GM23338 (cell line): ENCODE measurements at regions not wholly inside any gene's neighbourhood (a gene's known extent, or its start where the extent isn't known, plus 50 kb on each side); places are given as distances from the start of the nearest gene placed in this dataset.

Experiments used
- ATAC-seq: fragments of 200-7000 bp; cut with Tn5 transposase; 3 replicates; pipeline ENCODE4 v1.9.1; 2020
- DNase-seq: peaks from one replicate; pipeline ENCODE4 v3.0.0-alpha.2; 2015; ENCODE audit warnings: low spot score
- H2AFZ ChIP-seq: fragments of 200-600 bp; sonication (generic); 2 replicates; pipeline ENCODE4 v1.8.0; 2016; ENCODE audit warnings: antibody characterized with exemption, mild to moderate bottlenecking, moderate library complexity
- H3F3A ChIP-seq: fragments of 200-600 bp; sonication (generic); replicated peaks from 2 replicates; pipeline ENCODE4 v1.8.0; 2017; ENCODE audit warnings: antibody characterized with exemption, mixed run types, low read depth
- H3K27ac ChIP-seq: fragments of 200-600 bp; sonication (generic); 2 replicates; pipeline ENCODE4 v1.6.1; 2016; ENCODE audit warnings: low read depth
- H3K27me3 ChIP-seq: fragments of 200-600 bp; sonication (generic); 2 replicates; pipeline ENCODE4 v1.8.0; 2016; ENCODE audit warnings: mild to moderate bottlenecking, mixed run types, moderate library complexity; ENCODE audit not compliant: insufficient read depth
- H3K36me3 ChIP-seq: fragments of 200-600 bp; sonication (generic); 2 replicates; pipeline ENCODE4 v1.8.0; 2016; ENCODE audit warnings: mild to moderate bottlenecking; ENCODE audit not compliant: insufficient read depth
- H3K4me1 ChIP-seq: fragments of 200-600 bp; sonication (generic); 2 replicates; pipeline ENCODE4 v1.8.0; 2016; ENCODE audit warnings: mild to moderate bottlenecking, moderate library complexity; ENCODE audit not compliant: insufficient read depth
- H3K4me2 ChIP-seq: fragments of 200-600 bp; sonication (generic); 2 replicates; pipeline ENCODE4 v1.7.1; 2017; ENCODE audit warnings: mixed run types
- H3K4me3 ChIP-seq: fragments of 200-600 bp; sonication (generic); 2 replicates; pipeline ENCODE4 v1.6.1; 2016; ENCODE audit warnings: mixed run types
- H3K79me2 ChIP-seq: fragments of 200-600 bp; sonication (generic); replicated peaks from 2 replicates; pipeline ENCODE4 v1.8.0; 2017; ENCODE audit warnings: mild to moderate bottlenecking; ENCODE audit not compliant: insufficient read depth
- H3K9me2 ChIP-seq: fragments of 200-600 bp; sonication (generic); 2 replicates; pipeline ENCODE4 v1.8.0; 2017; ENCODE audit not compliant: insufficient read depth
- H4K20me1 ChIP-seq: fragments of 200-600 bp; sonication (generic); replicated peaks from 2 replicates; pipeline ENCODE4 v1.8.0; 2017; ENCODE audit warnings: mild to moderate bottlenecking; ENCODE audit not compliant: insufficient read depth
- H3K27ac Mint-ChIP-seq: 2 replicates; pipeline ENCODE4 v1.8.0; 2020; ENCODE audit warnings: inconsistent platforms, mild to moderate bottlenecking, moderate library complexity, mixed read lengths
- H3K27me3 Mint-ChIP-seq: 3 replicates; pipeline ENCODE4 v1.8.0; 2022; ENCODE audit warnings: low read depth, mild to moderate bottlenecking, moderate library complexity, mixed read lengths, inconsistent platforms; ENCODE audit not compliant: insufficient read depth, poor library complexity
- H3K36me3 Mint-ChIP-seq: 3 replicates; pipeline ENCODE4 v1.8.0; 2021; ENCODE audit warnings: low read depth, mild to moderate bottlenecking, inconsistent platforms, moderate library complexity, mixed read lengths
- H3K4me1 Mint-ChIP-seq: 3 replicates; pipeline ENCODE4 v1.8.0; 2020; ENCODE audit warnings: mild to moderate bottlenecking, inconsistent platforms, mixed read lengths
- H3K4me3 Mint-ChIP-seq: 3 replicates; pipeline ENCODE4 v1.8.0; 2021; ENCODE audit warnings: moderate library complexity, mild to moderate bottlenecking, inconsistent platforms, mixed read lengths
- H3K9me3 Mint-ChIP-seq: 3 replicates; pipeline ENCODE4 v1.8.0; 2020; ENCODE audit warnings: moderate library complexity, mild to moderate bottlenecking, inconsistent platforms, mixed read lengths
- NANOG ChIP-seq: IDR thresholded peaks from 2 replicates; pipeline ENCODE4 v1.6.1; 2016; ENCODE audit warnings: antibody characterized with exemption, borderline replicate concordance
- POLR2AphosphoS5 ChIP-seq: IDR thresholded peaks from 2 replicates; pipeline ENCODE4 v1.6.1; 2016; ENCODE audit warnings: antibody characterized with exemption, low read depth
- STAT1 ChIP-seq: IDR thresholded peaks from one replicate; pipeline ENCODE4 v1.6.1; 2016; ENCODE audit warnings: antibody characterized with exemption; ENCODE audit not compliant: unreplicated experiment
- ZNF114 ChIP-seq: fragments of 250-450 bp; sonication (Bioruptor Pico); IDR thresholded peaks from 2 replicates; pipeline ENCODE4 v1.5.0; 2020; ENCODE audit warnings: mild to moderate bottlenecking, moderate library complexity
- TF ChIP-seq, protein P1 (sequence below), 2 experiments: fragments of 200-600 bp in 1 of 2; sonication (generic) in 1 of 2; conservative IDR thresholded peaks; 2 replicates each; pipeline versions ENCODE4 v1.5.1 to v1.6.1; 2016 to 2017; ENCODE audit warnings: antibody characterized with exemption in 2 of 2, low read depth in 2 of 2, mild to moderate bottlenecking in 2 of 2, moderate library complexity in 1 of 2
- TF ChIP-seq, protein P2 (sequence below): IDR thresholded peaks from one replicate; pipeline ENCODE4 v1.6.1; 2018; ENCODE audit warnings: antibody characterized with exemption; ENCODE audit not compliant: unreplicated experiment
- TF ChIP-seq, protein P3 (sequence below): IDR thresholded peaks from 2 replicates; pipeline ENCODE4 v1.6.1; 2016; ENCODE audit warnings: antibody characterized with exemption
- TF ChIP-seq, protein P4 (sequence below): fragments of 250-450 bp; sonication (Bioruptor Pico); IDR thresholded peaks from 2 replicates; pipeline ENCODE4 v1.5.0; 2020; ENCODE audit warnings: mild to moderate bottlenecking, moderate library complexity

DNA sequence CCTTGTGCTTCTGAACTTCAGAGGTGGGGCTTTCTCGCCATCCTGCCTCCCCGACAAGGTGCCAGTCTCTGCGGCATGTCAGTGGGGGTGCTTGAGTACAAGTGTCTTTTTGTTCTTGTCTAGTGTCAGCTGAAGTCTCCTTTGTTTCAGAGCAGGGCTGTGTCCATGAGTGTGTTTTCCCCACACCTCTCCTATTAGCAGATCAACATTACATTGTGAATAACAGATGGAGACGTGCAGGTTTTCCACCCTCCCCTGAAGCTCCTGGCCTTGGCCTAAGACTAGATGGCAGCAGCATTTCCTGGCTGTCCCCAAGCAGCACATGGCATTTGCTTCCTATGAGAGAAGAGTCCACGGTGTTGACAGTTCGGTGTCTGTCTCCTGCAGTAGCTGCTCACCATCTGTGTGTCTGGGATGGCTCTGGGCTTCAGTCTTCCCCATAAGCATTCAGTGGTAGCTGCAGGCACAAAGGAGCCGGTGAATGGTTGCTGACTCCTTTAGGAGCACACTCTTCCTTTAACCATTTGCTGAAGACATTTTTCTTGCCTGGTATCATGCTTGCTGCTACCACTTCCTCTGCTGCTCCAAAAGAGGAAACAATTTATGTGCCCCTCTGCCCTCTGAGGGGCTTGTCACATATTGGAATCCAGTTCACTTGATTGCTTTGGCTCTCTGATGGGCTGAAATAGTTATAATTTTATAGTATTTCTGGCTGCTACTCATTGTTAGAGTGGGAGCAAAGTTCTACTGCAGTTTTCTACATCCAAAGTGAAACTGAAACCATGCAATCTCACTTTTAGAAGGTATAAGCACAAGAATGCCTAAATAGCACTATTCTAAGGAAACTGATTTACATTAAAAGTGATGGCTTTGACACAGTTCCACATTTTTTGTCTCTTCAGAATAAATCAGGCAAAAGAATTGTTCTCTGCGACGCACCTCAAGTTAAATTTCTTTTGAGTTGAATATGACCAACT is 913.0 kb downstream of the C6orf118 start:
- no peak overlapping the region for H3K27ac ChIP-seq
- H3K4me2 ChIP-seq: no peak overlapping the region
- no peaks in the 10 kb centered on the region for H4K20me1 ChIP-seq
- Mint-ChIP-seq H3K27me3 (peaks cover 2% of the 10 kb centered on the region), H3K27ac (no peak overlapping the region), H3K4me1 (peaks cover 10% of the 10 kb centered on the region; the same call in 2 of the 3 replicates), H3K36me3 (no peaks in the 10 kb centered on the region; the same call in 2 of the 3 replicates), H3K4me3 (no peak overlapping the region), H3K9me3 (no peaks in the 10 kb centered on the region; the same call in 1 of the 3 replicates)
- H3K36me3 ChIP-seq: no peaks in the 10 kb centered on the region
- no peaks in the 10 kb centered on the region for H3K9me2 ChIP-seq
- no peak for ATAC-seq
- H3K4me3 ChIP-seq: no peak overlapping the region
- no peak for DNase-seq
- H3F3A ChIP-seq: no peaks in the 10 kb centered on the region
- no peaks in the 10 kb centered on the region for H3K27me3 ChIP-seq
- TF ChIP-seq, protein P1, sequence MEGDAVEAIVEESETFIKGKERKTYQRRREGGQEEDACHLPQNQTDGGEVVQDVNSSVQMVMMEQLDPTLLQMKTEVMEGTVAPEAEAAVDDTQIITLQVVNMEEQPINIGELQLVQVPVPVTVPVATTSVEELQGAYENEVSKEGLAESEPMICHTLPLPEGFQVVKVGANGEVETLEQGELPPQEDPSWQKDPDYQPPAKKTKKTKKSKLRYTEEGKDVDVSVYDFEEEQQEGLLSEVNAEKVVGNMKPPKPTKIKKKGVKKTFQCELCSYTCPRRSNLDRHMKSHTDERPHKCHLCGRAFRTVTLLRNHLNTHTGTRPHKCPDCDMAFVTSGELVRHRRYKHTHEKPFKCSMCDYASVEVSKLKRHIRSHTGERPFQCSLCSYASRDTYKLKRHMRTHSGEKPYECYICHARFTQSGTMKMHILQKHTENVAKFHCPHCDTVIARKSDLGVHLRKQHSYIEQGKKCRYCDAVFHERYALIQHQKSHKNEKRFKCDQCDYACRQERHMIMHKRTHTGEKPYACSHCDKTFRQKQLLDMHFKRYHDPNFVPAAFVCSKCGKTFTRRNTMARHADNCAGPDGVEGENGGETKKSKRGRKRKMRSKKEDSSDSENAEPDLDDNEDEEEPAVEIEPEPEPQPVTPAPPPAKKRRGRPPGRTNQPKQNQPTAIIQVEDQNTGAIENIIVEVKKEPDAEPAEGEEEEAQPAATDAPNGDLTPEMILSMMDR (conservative IDR thresholded peaks at IDR 0.05; ENCODE audit: low read depth in 2 of 2): no peak
- TF ChIP-seq, protein P2, sequence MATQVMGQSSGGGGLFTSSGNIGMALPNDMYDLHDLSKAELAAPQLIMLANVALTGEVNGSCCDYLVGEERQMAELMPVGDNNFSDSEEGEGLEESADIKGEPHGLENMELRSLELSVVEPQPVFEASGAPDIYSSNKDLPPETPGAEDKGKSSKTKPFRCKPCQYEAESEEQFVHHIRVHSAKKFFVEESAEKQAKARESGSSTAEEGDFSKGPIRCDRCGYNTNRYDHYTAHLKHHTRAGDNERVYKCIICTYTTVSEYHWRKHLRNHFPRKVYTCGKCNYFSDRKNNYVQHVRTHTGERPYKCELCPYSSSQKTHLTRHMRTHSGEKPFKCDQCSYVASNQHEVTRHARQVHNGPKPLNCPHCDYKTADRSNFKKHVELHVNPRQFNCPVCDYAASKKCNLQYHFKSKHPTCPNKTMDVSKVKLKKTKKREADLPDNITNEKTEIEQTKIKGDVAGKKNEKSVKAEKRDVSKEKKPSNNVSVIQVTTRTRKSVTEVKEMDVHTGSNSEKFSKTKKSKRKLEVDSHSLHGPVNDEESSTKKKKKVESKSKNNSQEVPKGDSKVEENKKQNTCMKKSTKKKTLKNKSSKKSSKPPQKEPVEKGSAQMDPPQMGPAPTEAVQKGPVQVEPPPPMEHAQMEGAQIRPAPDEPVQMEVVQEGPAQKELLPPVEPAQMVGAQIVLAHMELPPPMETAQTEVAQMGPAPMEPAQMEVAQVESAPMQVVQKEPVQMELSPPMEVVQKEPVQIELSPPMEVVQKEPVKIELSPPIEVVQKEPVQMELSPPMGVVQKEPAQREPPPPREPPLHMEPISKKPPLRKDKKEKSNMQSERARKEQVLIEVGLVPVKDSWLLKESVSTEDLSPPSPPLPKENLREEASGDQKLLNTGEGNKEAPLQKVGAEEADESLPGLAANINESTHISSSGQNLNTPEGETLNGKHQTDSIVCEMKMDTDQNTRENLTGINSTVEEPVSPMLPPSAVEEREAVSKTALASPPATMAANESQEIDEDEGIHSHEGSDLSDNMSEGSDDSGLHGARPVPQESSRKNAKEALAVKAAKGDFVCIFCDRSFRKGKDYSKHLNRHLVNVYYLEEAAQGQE: no peak
- TF ChIP-seq, protein P3, sequence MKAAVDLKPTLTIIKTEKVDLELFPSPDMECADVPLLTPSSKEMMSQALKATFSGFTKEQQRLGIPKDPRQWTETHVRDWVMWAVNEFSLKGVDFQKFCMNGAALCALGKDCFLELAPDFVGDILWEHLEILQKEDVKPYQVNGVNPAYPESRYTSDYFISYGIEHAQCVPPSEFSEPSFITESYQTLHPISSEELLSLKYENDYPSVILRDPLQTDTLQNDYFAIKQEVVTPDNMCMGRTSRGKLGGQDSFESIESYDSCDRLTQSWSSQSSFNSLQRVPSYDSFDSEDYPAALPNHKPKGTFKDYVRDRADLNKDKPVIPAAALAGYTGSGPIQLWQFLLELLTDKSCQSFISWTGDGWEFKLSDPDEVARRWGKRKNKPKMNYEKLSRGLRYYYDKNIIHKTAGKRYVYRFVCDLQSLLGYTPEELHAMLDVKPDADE: no peak
- TF ChIP-seq, protein P4, sequence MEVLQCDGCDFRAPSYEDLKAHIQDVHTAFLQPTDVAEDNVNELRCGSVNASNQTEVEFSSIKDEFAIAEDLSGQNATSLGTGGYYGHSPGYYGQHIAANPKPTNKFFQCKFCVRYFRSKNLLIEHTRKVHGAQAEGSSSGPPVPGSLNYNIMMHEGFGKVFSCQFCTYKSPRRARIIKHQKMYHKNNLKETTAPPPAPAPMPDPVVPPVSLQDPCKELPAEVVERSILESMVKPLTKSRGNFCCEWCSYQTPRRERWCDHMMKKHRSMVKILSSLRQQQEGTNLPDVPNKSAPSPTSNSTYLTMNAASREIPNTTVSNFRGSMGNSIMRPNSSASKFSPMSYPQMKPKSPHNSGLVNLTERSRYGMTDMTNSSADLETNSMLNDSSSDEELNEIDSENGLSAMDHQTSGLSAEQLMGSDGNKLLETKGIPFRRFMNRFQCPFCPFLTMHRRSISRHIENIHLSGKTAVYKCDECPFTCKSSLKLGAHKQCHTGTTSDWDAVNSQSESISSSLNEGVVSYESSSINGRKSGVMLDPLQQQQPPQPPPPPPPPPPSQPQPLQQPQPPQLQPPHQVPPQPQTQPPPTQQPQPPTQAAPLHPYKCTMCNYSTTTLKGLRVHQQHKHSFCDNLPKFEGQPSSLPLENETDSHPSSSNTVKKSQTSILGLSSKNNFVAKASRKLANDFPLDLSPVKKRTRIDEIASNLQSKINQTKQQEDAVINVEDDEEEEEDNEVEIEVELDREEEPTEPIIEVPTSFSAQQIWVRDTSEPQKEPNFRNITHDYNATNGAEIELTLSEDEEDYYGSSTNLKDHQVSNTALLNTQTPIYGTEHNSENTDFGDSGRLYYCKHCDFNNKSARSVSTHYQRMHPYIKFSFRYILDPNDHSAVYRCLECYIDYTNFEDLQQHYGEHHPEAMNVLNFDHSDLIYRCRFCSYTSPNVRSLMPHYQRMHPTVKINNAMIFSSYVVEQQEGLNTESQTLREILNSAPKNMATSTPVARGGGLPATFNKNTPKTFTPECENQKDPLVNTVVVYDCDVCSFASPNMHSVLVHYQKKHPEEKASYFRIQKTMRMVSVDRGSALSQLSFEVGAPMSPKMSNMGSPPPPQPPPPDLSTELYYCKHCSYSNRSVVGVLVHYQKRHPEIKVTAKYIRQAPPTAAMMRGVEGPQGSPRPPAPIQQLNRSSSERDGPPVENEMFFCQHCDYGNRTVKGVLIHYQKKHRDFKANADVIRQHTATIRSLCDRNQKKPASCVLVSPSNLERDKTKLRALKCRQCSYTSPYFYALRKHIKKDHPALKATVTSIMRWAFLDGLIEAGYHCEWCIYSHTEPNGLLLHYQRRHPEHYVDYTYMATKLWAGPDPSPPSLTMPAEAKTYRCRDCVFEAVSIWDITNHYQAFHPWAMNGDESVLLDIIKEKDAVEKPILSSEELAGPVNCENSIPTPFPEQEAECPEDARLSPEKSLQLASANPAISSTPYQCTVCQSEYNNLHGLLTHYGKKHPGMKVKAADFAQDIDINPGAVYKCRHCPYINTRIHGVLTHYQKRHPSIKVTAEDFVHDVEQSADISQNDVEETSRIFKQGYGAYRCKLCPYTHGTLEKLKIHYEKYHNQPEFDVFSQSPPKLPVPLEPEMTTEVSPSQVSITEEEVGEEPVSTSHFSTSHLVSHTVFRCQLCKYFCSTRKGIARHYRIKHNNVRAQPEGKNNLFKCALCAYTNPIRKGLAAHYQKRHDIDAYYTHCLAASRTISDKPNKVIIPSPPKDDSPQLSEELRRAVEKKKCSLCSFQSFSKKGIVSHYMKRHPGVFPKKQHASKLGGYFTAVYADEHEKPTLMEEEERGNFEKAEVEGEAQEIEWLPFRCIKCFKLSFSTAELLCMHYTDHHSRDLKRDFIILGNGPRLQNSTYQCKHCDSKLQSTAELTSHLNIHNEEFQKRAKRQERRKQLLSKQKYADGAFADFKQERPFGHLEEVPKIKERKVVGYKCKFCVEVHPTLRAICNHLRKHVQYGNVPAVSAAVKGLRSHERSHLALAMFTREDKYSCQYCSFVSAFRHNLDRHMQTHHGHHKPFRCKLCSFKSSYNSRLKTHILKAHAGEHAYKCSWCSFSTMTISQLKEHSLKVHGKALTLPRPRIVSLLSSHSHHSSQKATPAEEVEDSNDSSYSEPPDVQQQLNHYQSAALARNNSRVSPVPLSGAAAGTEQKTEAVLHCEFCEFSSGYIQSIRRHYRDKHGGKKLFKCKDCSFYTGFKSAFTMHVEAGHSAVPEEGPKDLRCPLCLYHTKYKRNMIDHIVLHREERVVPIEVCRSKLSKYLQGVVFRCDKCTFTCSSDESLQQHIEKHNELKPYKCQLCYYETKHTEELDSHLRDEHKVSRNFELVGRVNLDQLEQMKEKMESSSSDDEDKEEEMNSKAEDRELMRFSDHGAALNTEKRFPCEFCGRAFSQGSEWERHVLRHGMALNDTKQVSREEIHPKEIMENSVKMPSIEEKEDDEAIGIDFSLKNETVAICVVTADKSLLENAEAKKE: no peak
- TF ChIP-seq ZNF114 (CRISPR knock-in tag): no peak
- no peak for TF ChIP-seq POLR2AphosphoS5
- no peak for TF ChIP-seq STAT1
- TF ChIP-seq NANOG: no peak
- no peaks in the 10 kb centered on the region for H3K79me2 ChIP-seq
- H2AFZ ChIP-seq: peak overlapping the region; percentile 91
- H3K4me1 ChIP-seq: peaks cover 9% of the 10 kb centered on the region; the same call in 1 of the 2 replicates
